ENCODE measurements at regions not wholly inside any gene's neighbourhood (a gene's known extent, or its start where the extent isn't known, plus 50 kb on each side); places are given as distances from the start of the nearest gene placed in this dataset.

DNA sequence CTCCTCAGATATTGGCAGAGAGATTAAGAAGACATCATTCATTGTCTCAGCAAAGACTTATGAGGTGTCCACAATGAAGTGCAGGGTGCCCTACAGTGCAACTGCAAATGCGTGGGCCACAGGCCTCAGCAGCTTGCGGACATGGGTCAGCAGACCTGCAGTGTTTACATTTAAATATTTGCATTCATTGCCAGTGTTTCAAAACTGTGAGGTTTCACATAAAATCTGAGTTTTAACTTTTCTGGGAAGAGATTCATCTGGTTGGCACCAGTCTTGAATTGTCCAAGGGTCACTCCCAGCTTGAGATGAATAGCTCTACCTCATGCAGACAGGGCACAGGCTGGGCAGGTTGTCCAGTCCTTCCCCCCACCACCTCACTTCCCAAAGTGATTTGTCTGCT is 286.8 kb upstream of the DUSP10 start:
- TF ChIP-seq, protein P1, sequence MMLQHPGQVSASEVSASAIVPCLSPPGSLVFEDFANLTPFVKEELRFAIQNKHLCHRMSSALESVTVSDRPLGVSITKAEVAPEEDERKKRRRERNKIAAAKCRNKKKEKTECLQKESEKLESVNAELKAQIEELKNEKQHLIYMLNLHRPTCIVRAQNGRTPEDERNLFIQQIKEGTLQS (IDR thresholded peaks at IDR 0.05; ENCODE audit: insufficient read depth, low read depth, low read length): no peak
- TF ChIP-seq, protein P2, sequence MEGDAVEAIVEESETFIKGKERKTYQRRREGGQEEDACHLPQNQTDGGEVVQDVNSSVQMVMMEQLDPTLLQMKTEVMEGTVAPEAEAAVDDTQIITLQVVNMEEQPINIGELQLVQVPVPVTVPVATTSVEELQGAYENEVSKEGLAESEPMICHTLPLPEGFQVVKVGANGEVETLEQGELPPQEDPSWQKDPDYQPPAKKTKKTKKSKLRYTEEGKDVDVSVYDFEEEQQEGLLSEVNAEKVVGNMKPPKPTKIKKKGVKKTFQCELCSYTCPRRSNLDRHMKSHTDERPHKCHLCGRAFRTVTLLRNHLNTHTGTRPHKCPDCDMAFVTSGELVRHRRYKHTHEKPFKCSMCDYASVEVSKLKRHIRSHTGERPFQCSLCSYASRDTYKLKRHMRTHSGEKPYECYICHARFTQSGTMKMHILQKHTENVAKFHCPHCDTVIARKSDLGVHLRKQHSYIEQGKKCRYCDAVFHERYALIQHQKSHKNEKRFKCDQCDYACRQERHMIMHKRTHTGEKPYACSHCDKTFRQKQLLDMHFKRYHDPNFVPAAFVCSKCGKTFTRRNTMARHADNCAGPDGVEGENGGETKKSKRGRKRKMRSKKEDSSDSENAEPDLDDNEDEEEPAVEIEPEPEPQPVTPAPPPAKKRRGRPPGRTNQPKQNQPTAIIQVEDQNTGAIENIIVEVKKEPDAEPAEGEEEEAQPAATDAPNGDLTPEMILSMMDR (IDR thresholded peaks at IDR 0.05; ENCODE audit: control extremely low read depth in 1 of 3, insufficient read depth in 1 of 3, low read depth in 1 of 3, low read length in 3 of 3): no peak
- no peak for TF ChIP-seq CBX5 (IDR thresholded peaks at IDR 0.05; ENCODE audit: low read depth, low read length)

All from H1 (cell line).